GM06990 (cell line): ENCODE measurements at regions not wholly inside any gene's neighbourhood (a gene's known extent, or its start where the extent isn't known, plus 50 kb on each side); places are given as distances from the start of the nearest gene placed in this dataset.

Experiments used
- DNase-seq: peaks from one replicate; pipeline ENCODE4 v3.0.0-alpha.2; 2011; ENCODE audit not compliant: insufficient read length; ENCODE audit errors: extremely low read depth
- H3K27me3 ChIP-seq: replicated peaks from 2 replicates; pipeline ENCODE4 v1.6.0; 2011; ENCODE audit warnings: low read length; ENCODE audit not compliant: control insufficient read depth, insufficient read depth
- H3K36me3 ChIP-seq: 2 replicates; pipeline ENCODE4 v1.5.1; 2011; ENCODE audit warnings: low read length; ENCODE audit not compliant: control insufficient read depth, insufficient read depth
- H3K4me3 ChIP-seq: replicated peaks from 2 replicates; pipeline ENCODE4 v1.5.1; 2011; ENCODE audit warnings: low read depth, mild to moderate bottlenecking, control low read depth, low read length
- CTCF ChIP-seq: IDR thresholded peaks from 2 replicates; pipeline ENCODE4 v1.5.1; 2011; ENCODE audit warnings: low read length, control low read depth, mild to moderate bottlenecking, inconsistent platforms; ENCODE audit not compliant: insufficient read depth, poor library complexity, severe bottlenecking

DNA sequence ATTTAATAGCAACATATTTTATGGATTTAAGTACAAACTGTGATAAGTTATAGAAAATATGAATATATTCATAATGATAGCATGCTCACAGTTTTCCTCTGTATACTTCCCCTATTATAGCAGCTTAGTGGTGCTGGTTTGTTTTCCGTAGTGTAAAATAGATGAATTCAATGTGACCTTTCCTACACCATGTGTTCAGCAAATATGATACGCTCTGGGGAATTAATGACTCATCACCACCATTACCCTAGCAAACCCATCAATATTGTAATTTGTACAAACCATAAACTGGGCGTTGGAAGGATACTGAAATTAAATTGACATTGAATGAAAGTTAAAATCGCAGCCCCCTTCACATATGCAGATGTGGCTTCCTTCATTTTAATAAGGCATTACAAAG is 58.7 kb upstream of the CDH19 start:
- Histone ChIP-seq H3K27me3 (no peaks in the 10 kb centered on the region), H3K4me3 (no peak overlapping the region), H3K36me3 (no peaks in the 10 kb centered on the region)
- TF ChIP-seq CTCF, result no peak
- no peak for DNase-seq

- no peak for DNase-seq
- no peak for TF ChIP-seq CTCF
- Histone ChIP-seq H3K4me3 (no peak overlapping the region), H3K27me3 (no peaks in the 10 kb centered on the region), H3K36me3 (no peaks in the 10 kb centered on the region)
Observed at GRCh38 chr18:66655407-66655806, 51.5 kb upstream of the CDH19 start.
